ENCODE measurements at regions not wholly inside any gene's neighbourhood (a gene's known extent, or its start where the extent isn't known, plus 50 kb on each side); places are given as distances from the start of the nearest gene placed in this dataset.

- no peak for DNase-seq
- H3K27me3 Mint-ChIP-seq, result peaks cover 54% of the 10 kb centered on the region
- H3K4me3 Mint-ChIP-seq, result no peak overlapping the region
- H3K9me3 Mint-ChIP-seq, result no peaks in the 10 kb centered on the region
- no peaks in the 10 kb centered on the region for H3K36me3 Mint-ChIP-seq (ENCODE audit: low read depth)
- peaks cover under 1% of the 10 kb centered on the region for H3K4me1 Mint-ChIP-seq (ENCODE audit: low read depth)
- no peak overlapping the region for H3K27ac Mint-ChIP-seq
Observed at GRCh38 chr14:54166049-54166950, 209.7 kb upstream of the BMP4 start.

- H3K9me3 Mint-ChIP-seq, result no peaks in the 10 kb centered on the region
- H3K4me3 Mint-ChIP-seq, result no peak overlapping the region
- H3K27me3 Mint-ChIP-seq, result peaks cover 58% of the 10 kb centered on the region
- peaks cover 7% of the 10 kb centered on the region for H3K4me1 Mint-ChIP-seq (ENCODE audit: low read depth)
- no peak for DNase-seq
- no peak overlapping the region for H3K27ac Mint-ChIP-seq
- no peaks in the 10 kb centered on the region for H3K36me3 Mint-ChIP-seq (ENCODE audit: low read depth)
Observed at GRCh38 chr14:54168489-54168888, 211.9 kb upstream of the BMP4 start.

GRCh38 chr14:54169254-54169924, 212.8 kb upstream of the BMP4 start:
- H3K36me3 Mint-ChIP-seq (ENCODE audit: low read depth), result no peaks in the 10 kb centered on the region
- H3K27me3 Mint-ChIP-seq, result peaks cover 55% of the 10 kb centered on the region
- no peak overlapping the region for H3K27ac Mint-ChIP-seq
- peaks cover 7% of the 10 kb centered on the region for H3K4me1 Mint-ChIP-seq (ENCODE audit: low read depth)
- H3K9me3 Mint-ChIP-seq, result no peaks in the 10 kb centered on the region
- DNase-seq, result no peak
- no peak overlapping the region for H3K4me3 Mint-ChIP-seq

- H3K36me3 Mint-ChIP-seq (ENCODE audit: low read depth), result no peaks in the 10 kb centered on the region
- H3K27me3 Mint-ChIP-seq, result peaks cover 56% of the 10 kb centered on the region
- H3K27ac Mint-ChIP-seq, result no peak overlapping the region
- H3K4me3 Mint-ChIP-seq, result no peak overlapping the region
- DNase-seq, result no peak
- H3K4me1 Mint-ChIP-seq (ENCODE audit: low read depth), result peaks cover 7% of the 10 kb centered on the region
- H3K9me3 Mint-ChIP-seq, result no peaks in the 10 kb centered on the region
Observed at GRCh38 chr14:54170301-54170700, 213.7 kb upstream of the BMP4 start.

- Mint-ChIP-seq H3K4me3 (no peak overlapping the region), H3K4me1 (ENCODE audit: low read depth) (peaks cover 7% of the 10 kb centered on the region), H3K27ac (no peak overlapping the region), H3K27me3 (peaks cover 57% of the 10 kb centered on the region), H3K9me3 (no peaks in the 10 kb centered on the region), H3K36me3 (ENCODE audit: low read depth) (no peaks in the 10 kb centered on the region)
- DNase-seq, result no peak
Observed at GRCh38 chr14:54172114-54172513, 215.5 kb upstream of the BMP4 start.

- Mint-ChIP-seq H3K4me1 (ENCODE audit: low read depth) (peaks cover 7% of the 10 kb centered on the region), H3K4me3 (no peak overlapping the region)
- no peak for DNase-seq
Observed at GRCh38 chr14:54172562-54172961, 215.9 kb upstream of the BMP4 start.

GRCh38 chr14:54173802-54174201, 217.2 kb upstream of the BMP4 start:
- no peak for DNase-seq
- Mint-ChIP-seq H3K4me3 (no peak overlapping the region), H3K4me1 (ENCODE audit: low read depth) (peaks cover 7% of the 10 kb centered on the region), H3K9me3 (no peaks in the 10 kb centered on the region), H3K27ac (no peak overlapping the region), H3K27me3 (peaks cover 66% of the 10 kb centered on the region), H3K36me3 (ENCODE audit: low read depth) (no peaks in the 10 kb centered on the region)

More at GRCh38 chr14:54172562-54172961, 215.9 kb upstream of the BMP4 start:
- Mint-ChIP-seq H3K9me3 (no peaks in the 10 kb centered on the region), H3K27me3 (peaks cover 57% of the 10 kb centered on the region), H3K36me3 (ENCODE audit: low read depth) (no peaks in the 10 kb centered on the region), H3K27ac (no peak overlapping the region)

GRCh38 chr14:54174457-54174856, 217.8 kb upstream of the BMP4 start:
- peaks cover 71% of the 10 kb centered on the region for H3K27me3 Mint-ChIP-seq
- DNase-seq, result no peak
- H3K27ac Mint-ChIP-seq, result no peak overlapping the region
- no peaks in the 10 kb centered on the region for H3K36me3 Mint-ChIP-seq (ENCODE audit: low read depth)
- H3K4me3 Mint-ChIP-seq, result no peak overlapping the region
- no peaks in the 10 kb centered on the region for H3K9me3 Mint-ChIP-seq
- peaks cover 7% of the 10 kb centered on the region for H3K4me1 Mint-ChIP-seq (ENCODE audit: low read depth)

- H3K9me3 Mint-ChIP-seq, result no peaks in the 10 kb centered on the region
- H3K36me3 Mint-ChIP-seq (ENCODE audit: low read depth), result no peaks in the 10 kb centered on the region
- no peak overlapping the region for H3K27ac Mint-ChIP-seq
- no peak for DNase-seq
- peaks cover 63% of the 10 kb centered on the region for H3K27me3 Mint-ChIP-seq
- peaks cover 7% of the 10 kb centered on the region for H3K4me1 Mint-ChIP-seq (ENCODE audit: low read depth)
- H3K4me3 Mint-ChIP-seq, result no peak overlapping the region
Observed at GRCh38 chr14:54175298-54175942, 218.8 kb upstream of the BMP4 start.

GRCh38 chr14:54177019-54177418, 219.8 kb upstream of the CDKN3 start:
- Mint-ChIP-seq H3K27me3 (peaks cover 49% of the 10 kb centered on the region), H3K27ac (no peak overlapping the region)

GRCh38 chr14:54177641-54178621, 218.9 kb upstream of the CDKN3 start:
- no peaks in the 10 kb centered on the region for H3K36me3 Mint-ChIP-seq (ENCODE audit: low read depth)
- peaks cover 46% of the 10 kb centered on the region for H3K27me3 Mint-ChIP-seq
- H3K4me3 Mint-ChIP-seq, result no peak overlapping the region
- H3K4me1 Mint-ChIP-seq (ENCODE audit: low read depth), result no peaks in the 10 kb centered on the region
- DNase-seq, result no peak
- H3K9me3 Mint-ChIP-seq, result no peaks in the 10 kb centered on the region
- no peak overlapping the region for H3K27ac Mint-ChIP-seq

More at GRCh38 chr14:54177019-54177418, 219.8 kb upstream of the CDKN3 start:
- no peaks in the 10 kb centered on the region for H3K36me3 Mint-ChIP-seq (ENCODE audit: low read depth)
- no peaks in the 10 kb centered on the region for H3K9me3 Mint-ChIP-seq
- H3K4me1 Mint-ChIP-seq (ENCODE audit: low read depth), result peaks cover 1% of the 10 kb centered on the region
- no peak overlapping the region for H3K4me3 Mint-ChIP-seq
- DNase-seq, result no peak

GRCh38 chr14:54182419-54183045, 214.3 kb upstream of the CDKN3 start:
- DNase-seq, result no peak
- Mint-ChIP-seq H3K27ac (no peak overlapping the region), H3K27me3 (peaks cover 19% of the 10 kb centered on the region), H3K36me3 (ENCODE audit: low read depth) (no peaks in the 10 kb centered on the region), H3K9me3 (no peaks in the 10 kb centered on the region), H3K4me1 (ENCODE audit: low read depth) (no peaks in the 10 kb centered on the region), H3K4me3 (no peak overlapping the region)

GRCh38 chr14:54186821-54187763, 209.7 kb upstream of the CDKN3 start:
- Mint-ChIP-seq H3K36me3 (ENCODE audit: low read depth) (no peaks in the 10 kb centered on the region), H3K27me3 (peaks cover 3% of the 10 kb centered on the region), H3K9me3 (no peaks in the 10 kb centered on the region), H3K4me3 (no peak overlapping the region), H3K27ac (no peak overlapping the region), H3K4me1 (ENCODE audit: low read depth) (peaks cover 4% of the 10 kb centered on the region)
- DNase-seq, result no peak
